ENCODE measurements at regions not wholly inside any gene's neighbourhood (a gene's known extent, or its start where the extent isn't known, plus 50 kb on each side); places are given as distances from the start of the nearest gene placed in this dataset.

GRCh38 chr12:97910559-97910958, 448.0 kb downstream of the RMST start:
- no peak overlapping the region for H3K4me3 ChIP-seq
- no peaks in the 10 kb centered on the region for H3K4me1 Mint-ChIP-seq
- H3K79me2 ChIP-seq (ENCODE audit: low read depth): no peaks in the 10 kb centered on the region
- H3K4me3 Mint-ChIP-seq: no peak overlapping the region
- TF ChIP-seq EZH2phosphoT487 (IDR thresholded peaks at IDR 0.05) (no peak), CTCF (IDR thresholded peaks at IDR 0.05) (no peak), EZH2 (IDR thresholded peaks at IDR 0.05) (no peak)
- H3K27ac Mint-ChIP-seq: no peak overlapping the region
- no peak overlapping the region for H3K27ac ChIP-seq
- no peak overlapping the region for H3K4me2 ChIP-seq
- no peak overlapping the region for H3K9ac ChIP-seq
- H4K20me1 ChIP-seq (ENCODE audit: low read depth): no peaks in the 10 kb centered on the region
- H3K36me3 ChIP-seq: no peaks in the 10 kb centered on the region
- peaks cover 2% of the 10 kb centered on the region for H3K27me3 Mint-ChIP-seq (ENCODE audit: insufficient read depth, low read depth)
- no peaks in the 10 kb centered on the region for H3K9me3 ChIP-seq (ENCODE audit: low read depth)
- H2AFZ ChIP-seq (replicated peaks): peak overlapping the region; percentile 21
- no peak for DNase-seq (ENCODE audit: low spot score)
- H3K27me3 ChIP-seq: no peaks in the 10 kb centered on the region
- H3K9me3 Mint-ChIP-seq: no peaks in the 10 kb centered on the region
- no peaks in the 10 kb centered on the region for H3F3A ChIP-seq (ENCODE audit: low read depth)
- no peaks in the 10 kb centered on the region for H3K4me1 ChIP-seq
- H3K36me3 Mint-ChIP-seq: no peaks in the 10 kb centered on the region

GRCh38 chr12:97912943-97913342, 450.3 kb downstream of the RMST start:
- H3K4me2 ChIP-seq: no peak overlapping the region

GRCh38 chr12:97921979-97922722, 459.5 kb downstream of the RMST start:
- Histone ChIP-seq H3K9ac (no peak overlapping the region), H3K9me3 (ENCODE audit: low read depth) (no peaks in the 10 kb centered on the region), H3K27ac (no peak overlapping the region), H3K79me2 (ENCODE audit: low read depth) (no peaks in the 10 kb centered on the region), H4K20me1 (ENCODE audit: low read depth) (no peaks in the 10 kb centered on the region), H3K36me3 (no peaks in the 10 kb centered on the region), H3K4me3 (no peak overlapping the region), H3K27me3 (no peaks in the 10 kb centered on the region), H3K4me2 (no peak overlapping the region), H3K4me1 (no peaks in the 10 kb centered on the region), H2AFZ (replicated peaks) (peak overlapping the region; percentile 3), H3F3A (ENCODE audit: low read depth) (no peaks in the 10 kb centered on the region)
- Mint-ChIP-seq H3K27ac (no peak overlapping the region), H3K27me3 (ENCODE audit: insufficient read depth, low read depth) (no peaks in the 10 kb centered on the region), H3K4me3 (no peak overlapping the region), H3K9me3 (no peaks in the 10 kb centered on the region), H3K36me3 (no peaks in the 10 kb centered on the region), H3K4me1 (no peaks in the 10 kb centered on the region)
- no peak for DNase-seq (ENCODE audit: low spot score)
- no peak for TF ChIP-seq EZH2phosphoT487 (IDR thresholded peaks at IDR 0.05)
- no peak for TF ChIP-seq EZH2 (IDR thresholded peaks at IDR 0.05)
- no peak for TF ChIP-seq CTCF (IDR thresholded peaks at IDR 0.05)

More at GRCh38 chr12:97912943-97913342, 450.3 kb downstream of the RMST start:
- no peak overlapping the region for H2AFZ ChIP-seq (replicated peaks)
- no peak for DNase-seq (ENCODE audit: low spot score)
- no peaks in the 10 kb centered on the region for H4K20me1 ChIP-seq (ENCODE audit: low read depth)
- H3K9ac ChIP-seq: no peak overlapping the region
- no peak overlapping the region for H3K4me3 Mint-ChIP-seq
- no peaks in the 10 kb centered on the region for H3K27me3 ChIP-seq
- no peaks in the 10 kb centered on the region for H3F3A ChIP-seq (ENCODE audit: low read depth)
- H3K27ac Mint-ChIP-seq: no peak overlapping the region
- TF ChIP-seq EZH2phosphoT487 (IDR thresholded peaks at IDR 0.05) (no peak), EZH2 (IDR thresholded peaks at IDR 0.05) (no peak), CTCF (IDR thresholded peaks at IDR 0.05) (no peak)
- no peaks in the 10 kb centered on the region for H3K4me1 Mint-ChIP-seq
- H3K9me3 ChIP-seq (ENCODE audit: low read depth): no peaks in the 10 kb centered on the region
- H3K36me3 ChIP-seq: no peaks in the 10 kb centered on the region
- no peak overlapping the region for H3K27ac ChIP-seq
- H3K4me3 ChIP-seq: no peak overlapping the region
- H3K27me3 Mint-ChIP-seq (ENCODE audit: insufficient read depth, low read depth): peaks cover 2% of the 10 kb centered on the region
- no peaks in the 10 kb centered on the region for H3K4me1 ChIP-seq
- H3K36me3 Mint-ChIP-seq: no peaks in the 10 kb centered on the region
- H3K79me2 ChIP-seq (ENCODE audit: low read depth): no peaks in the 10 kb centered on the region
- no peaks in the 10 kb centered on the region for H3K9me3 Mint-ChIP-seq
